Dendritic cell treated with granulocyte-macrophage colony-stimulating factor and Interleukin-4, amounts not matched to agents 40 ng/mL and 50 ng/mL, for 4 days (primary cell): ENCODE measurements at regions not wholly inside any gene's neighbourhood (a gene's known extent, or its start where the extent isn't known, plus 50 kb on each side); places are given as distances from the start of the nearest gene placed in this dataset.

Experiments used
- H3K27ac Mint-ChIP-seq: one replicate; pipeline ENCODE4 v1.8.0; 2022; ENCODE audit warnings: mild to moderate bottlenecking, mixed read lengths
- H3K27me3 Mint-ChIP-seq: one replicate; pipeline ENCODE4 v1.8.0; 2022; ENCODE audit warnings: mild to moderate bottlenecking, mixed read lengths
- H3K36me3 Mint-ChIP-seq: one replicate; pipeline ENCODE4 v1.8.0; 2022; ENCODE audit warnings: low read depth, mixed read lengths
- H3K4me1 Mint-ChIP-seq: one replicate; pipeline ENCODE4 v1.8.0; 2022; ENCODE audit warnings: low read depth, mixed read lengths
- H3K4me3 Mint-ChIP-seq: one replicate; pipeline ENCODE4 v1.8.0; 2022; ENCODE audit warnings: mild to moderate bottlenecking, moderate library complexity, mixed read lengths
- H3K9me3 Mint-ChIP-seq: one replicate; pipeline ENCODE4 v1.8.0; 2022; ENCODE audit warnings: mixed read lengths
- intact Hi-C: fragments of 100-400 bp; cut with micrococcal nuclease; formaldehyde crosslinking; loops from one replicate; pipeline ENCODE4 v1.15.0; 2022

- Mint-ChIP-seq H3K27me3 (no peaks in the 10 kb centered on the region), H3K9me3 (no peaks in the 10 kb centered on the region), H3K4me1 (no peaks in the 10 kb centered on the region), H3K27ac (no peak overlapping the region), H3K4me3 (no peak overlapping the region), H3K36me3 (no peaks in the 10 kb centered on the region)
- intact Hi-C loops, result no loop called here
Observed at GRCh38 chr16:6375465-6376075, 957.1 kb upstream of the RBFOX1 start.

GRCh38 chr16:6374821-6375220, 957.8 kb upstream of the RBFOX1 start:
- Mint-ChIP-seq H3K27me3 (no peaks in the 10 kb centered on the region), H3K4me1 (no peaks in the 10 kb centered on the region), H3K27ac (no peak overlapping the region), H3K36me3 (no peaks in the 10 kb centered on the region), H3K9me3 (no peaks in the 10 kb centered on the region), H3K4me3 (no peak overlapping the region)
- intact Hi-C loops, result no loop called here

- Mint-ChIP-seq H3K9me3 (peaks cover 24% of the 10 kb centered on the region), H3K27me3 (no peaks in the 10 kb centered on the region), H3K36me3 (no peaks in the 10 kb centered on the region), H3K4me3 (no peak overlapping the region), H3K4me1 (no peaks in the 10 kb centered on the region), H3K27ac (no peak overlapping the region)
- intact Hi-C loops, result no loop called here
Observed at GRCh38 chr16:6364846-6365245, 967.8 kb upstream of the RBFOX1 start.

GRCh38 chr16:6363896-6364607, 968.6 kb upstream of the RBFOX1 start:
- Mint-ChIP-seq H3K27me3 (no peaks in the 10 kb centered on the region), H3K4me3 (no peak overlapping the region), H3K4me1 (no peaks in the 10 kb centered on the region), H3K36me3 (no peaks in the 10 kb centered on the region), H3K9me3 (peaks cover 24% of the 10 kb centered on the region), H3K27ac (no peak overlapping the region)
- intact Hi-C loops, result no loop called here

- H3K4me3 Mint-ChIP-seq, result no peak overlapping the region
- no peaks in the 10 kb centered on the region for H3K27me3 Mint-ChIP-seq
- H3K27ac Mint-ChIP-seq, result no peak overlapping the region
- H3K36me3 Mint-ChIP-seq, result no peaks in the 10 kb centered on the region
- peaks cover 24% of the 10 kb centered on the region for H3K9me3 Mint-ChIP-seq
- H3K4me1 Mint-ChIP-seq, result no peaks in the 10 kb centered on the region
- intact Hi-C loops, result no loop called here
Observed at GRCh38 chr16:6363396-6363795, 969.2 kb upstream of the RBFOX1 start.

- H3K36me3 Mint-ChIP-seq, result no peaks in the 10 kb centered on the region
- H3K4me1 Mint-ChIP-seq, result no peaks in the 10 kb centered on the region
- H3K9me3 Mint-ChIP-seq, result peaks cover 24% of the 10 kb centered on the region
- intact Hi-C loops, result no loop called here
- no peak overlapping the region for H3K4me3 Mint-ChIP-seq
- H3K27me3 Mint-ChIP-seq, result no peaks in the 10 kb centered on the region
- H3K27ac Mint-ChIP-seq, result no peak overlapping the region
Observed at GRCh38 chr16:6362321-6362720, 970.3 kb upstream of the RBFOX1 start.

- Mint-ChIP-seq H3K36me3 (no peaks in the 10 kb centered on the region), H3K4me3 (no peak overlapping the region), H3K27ac (no peak overlapping the region), H3K27me3 (no peaks in the 10 kb centered on the region), H3K9me3 (peaks cover 17% of the 10 kb centered on the region), H3K4me1 (no peaks in the 10 kb centered on the region)
- intact Hi-C loops, result no loop called here
Observed at GRCh38 chr16:6360641-6361040, 972.0 kb upstream of the RBFOX1 start.

- Mint-ChIP-seq H3K4me1 (no peaks in the 10 kb centered on the region), H3K36me3 (no peaks in the 10 kb centered on the region), H3K27me3 (no peaks in the 10 kb centered on the region), H3K9me3 (peaks cover 11% of the 10 kb centered on the region), H3K27ac (no peak overlapping the region), H3K4me3 (no peak overlapping the region)
- intact Hi-C loops, result no loop called here
Observed at GRCh38 chr16:6356911-6357310, 975.7 kb upstream of the RBFOX1 start.

GRCh38 chr16:6349725-6350124, 982.9 kb upstream of the RBFOX1 start:
- H3K36me3 Mint-ChIP-seq, result no peaks in the 10 kb centered on the region
- no peaks in the 10 kb centered on the region for H3K4me1 Mint-ChIP-seq
- intact Hi-C loops, result no loop called here
- H3K27ac Mint-ChIP-seq, result no peak overlapping the region
- no peaks in the 10 kb centered on the region for H3K27me3 Mint-ChIP-seq
- H3K9me3 Mint-ChIP-seq, result peaks cover 34% of the 10 kb centered on the region
- H3K4me3 Mint-ChIP-seq, result no peak overlapping the region

- Mint-ChIP-seq H3K36me3 (no peaks in the 10 kb centered on the region), H3K27ac (no peak overlapping the region), H3K9me3 (peaks cover 31% of the 10 kb centered on the region), H3K27me3 (no peaks in the 10 kb centered on the region), H3K4me1 (no peaks in the 10 kb centered on the region), H3K4me3 (no peak overlapping the region)
- intact Hi-C loops, result no loop called here
Observed at GRCh38 chr16:6345090-6345489, 987.6 kb upstream of the RBFOX1 start.

GRCh38 chr16:6343157-6343556, 989.5 kb upstream of the RBFOX1 start:
- no peaks in the 10 kb centered on the region for H3K4me1 Mint-ChIP-seq
- peaks cover 31% of the 10 kb centered on the region for H3K9me3 Mint-ChIP-seq
- intact Hi-C loops, result no loop called here
- no peaks in the 10 kb centered on the region for H3K36me3 Mint-ChIP-seq
- no peaks in the 10 kb centered on the region for H3K27me3 Mint-ChIP-seq
- H3K4me3 Mint-ChIP-seq, result no peak overlapping the region
- no peak overlapping the region for H3K27ac Mint-ChIP-seq

- Mint-ChIP-seq H3K27ac (no peak overlapping the region), H3K4me1 (no peaks in the 10 kb centered on the region), H3K36me3 (no peaks in the 10 kb centered on the region), H3K4me3 (no peak overlapping the region), H3K27me3 (no peaks in the 10 kb centered on the region), H3K9me3 (peaks cover 25% of the 10 kb centered on the region)
- intact Hi-C loops, result no loop called here
Observed at GRCh38 chr16:6341981-6342380, 990.7 kb upstream of the RBFOX1 start.

GRCh38 chr16:6335072-6335471, 997.6 kb upstream of the RBFOX1 start:
- Mint-ChIP-seq H3K27me3 (no peaks in the 10 kb centered on the region), H3K9me3 (peaks cover 10% of the 10 kb centered on the region), H3K4me1 (no peaks in the 10 kb centered on the region), H3K36me3 (no peaks in the 10 kb centered on the region), H3K4me3 (no peak overlapping the region), H3K27ac (no peak overlapping the region)
- intact Hi-C loops, result no loop called here

- H3K36me3 Mint-ChIP-seq, result no peaks in the 10 kb centered on the region
- H3K4me1 Mint-ChIP-seq, result no peaks in the 10 kb centered on the region
- intact Hi-C loops, result no loop called here
- no peak overlapping the region for H3K27ac Mint-ChIP-seq
- H3K27me3 Mint-ChIP-seq, result no peaks in the 10 kb centered on the region
- no peak overlapping the region for H3K4me3 Mint-ChIP-seq
- H3K9me3 Mint-ChIP-seq, result peaks cover 13% of the 10 kb centered on the region
Observed at GRCh38 chr16:6331770-6332169, 1000.9 kb upstream of the RBFOX1 start.

GRCh38 chr16:6317934-6318333, 1014.7 kb upstream of the RBFOX1 start:
- Mint-ChIP-seq H3K4me3 (no peak overlapping the region), H3K9me3 (peaks cover 30% of the 10 kb centered on the region), H3K27ac (no peak overlapping the region), H3K27me3 (no peaks in the 10 kb centered on the region), H3K4me1 (no peaks in the 10 kb centered on the region), H3K36me3 (no peaks in the 10 kb centered on the region)
- intact Hi-C loops, result no loop called here
